ENCODE measurements at regions not wholly inside any gene's neighbourhood (a gene's known extent, or its start where the extent isn't known, plus 50 kb on each side); places are given as distances from the start of the nearest gene placed in this dataset.

DNA sequence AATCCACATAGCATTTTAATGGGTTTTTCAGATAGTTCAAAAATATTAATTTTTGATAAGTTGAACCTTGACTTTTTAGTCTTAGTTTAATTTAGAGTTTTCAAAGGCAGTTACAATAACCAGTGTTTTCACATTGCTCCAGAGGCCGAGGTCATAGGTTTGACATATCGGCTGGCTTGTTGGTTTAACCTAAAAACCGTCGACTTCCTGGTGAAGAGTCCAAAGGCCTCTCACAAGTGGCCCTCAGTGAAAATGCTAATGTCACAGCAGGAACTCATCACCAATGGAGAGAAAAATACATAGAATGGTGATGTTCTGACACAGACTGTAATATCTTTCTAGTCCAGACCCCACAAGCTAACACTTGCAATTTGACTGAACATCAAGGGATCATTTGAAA is 642.3 kb downstream of the PLOD2 start:
- DNase-seq: no peak

DNA sequence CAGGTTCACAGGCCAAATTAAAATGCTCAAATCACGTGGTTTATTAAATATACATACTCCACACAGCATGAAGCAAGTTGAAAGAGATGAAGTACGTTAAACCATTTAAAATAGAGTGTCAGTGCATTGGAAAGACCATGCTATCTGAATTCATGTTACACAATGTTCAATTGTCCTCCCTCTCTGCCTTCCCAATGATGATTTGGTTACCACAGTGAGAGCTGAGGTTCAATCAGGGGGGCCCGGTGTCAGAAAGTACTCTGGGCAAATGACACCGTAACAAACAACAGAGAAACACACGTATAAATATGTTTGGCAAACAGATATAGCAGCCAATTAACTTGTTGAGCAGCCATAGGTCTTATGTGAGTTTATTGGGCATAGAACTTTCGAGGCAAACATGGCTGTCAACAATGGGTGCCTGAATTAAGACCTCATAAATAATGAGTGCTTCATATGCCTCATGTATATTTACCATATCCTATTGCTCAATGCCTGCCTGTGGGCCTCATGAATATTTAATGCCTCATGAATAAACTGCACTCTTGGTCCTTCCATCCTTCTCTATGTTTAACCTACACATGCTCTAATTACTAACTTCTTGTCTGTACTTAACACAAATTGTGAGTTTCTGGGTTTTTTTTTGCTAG is 641.5 kb downstream of the PLOD2 start:
- no peak for DNase-seq

- no peak for DNase-seq
Measured at GRCh38 chr3:145522179-145522578, 638.8 kb downstream of the PLOD2 start.

GRCh38 chr3:145522893-145523651 is 637.9 kb downstream of the PLOD2 start:
- DNase-seq: no peak

DNA sequence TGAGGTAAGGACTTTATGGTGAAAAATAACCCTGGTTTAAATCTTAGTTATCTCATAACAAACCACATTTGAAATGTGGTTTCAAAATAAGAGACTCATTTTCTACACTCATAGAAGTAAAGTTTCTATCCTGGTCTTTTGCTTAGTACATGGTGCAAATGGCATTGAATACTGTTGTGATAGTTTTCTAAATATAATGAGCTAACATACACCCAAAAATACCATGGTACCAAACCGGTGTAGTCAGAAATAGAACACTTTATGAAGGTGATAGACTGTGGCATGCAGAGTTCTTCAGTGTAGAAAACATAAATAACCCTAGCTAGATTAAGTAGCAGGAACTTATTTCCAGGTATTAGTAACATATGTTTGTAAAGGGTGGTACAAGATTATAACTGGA is 629.4 kb downstream of the PLOD2 start:
- no peak for DNase-seq

DNA sequence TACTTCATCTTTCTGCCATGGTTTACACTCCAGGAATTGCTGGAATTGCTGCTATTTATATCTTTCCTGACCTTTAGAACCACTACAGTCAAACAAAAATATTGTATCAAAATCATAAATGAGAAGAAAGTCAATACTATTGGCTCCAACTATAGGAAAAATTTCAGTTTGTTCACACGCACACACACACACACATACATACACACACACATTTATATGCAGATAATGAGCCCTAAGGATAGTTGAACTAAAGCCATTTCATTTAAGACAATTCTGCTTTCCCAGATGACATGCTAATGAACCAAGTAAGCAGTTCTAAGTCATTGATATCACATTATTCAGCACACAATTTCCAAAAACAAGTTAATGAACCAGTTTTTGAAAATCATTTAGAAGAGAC is 627.3 kb downstream of the PLOD2 start:
- DNase-seq: no peak

- DNase-seq: no peak
Measured at GRCh38 chr3:145536461-145536860, 624.5 kb downstream of the PLOD2 start.

- no peak for DNase-seq
Measured at GRCh38 chr3:145550522-145550921, 610.5 kb downstream of the PLOD2 start.

DNA sequence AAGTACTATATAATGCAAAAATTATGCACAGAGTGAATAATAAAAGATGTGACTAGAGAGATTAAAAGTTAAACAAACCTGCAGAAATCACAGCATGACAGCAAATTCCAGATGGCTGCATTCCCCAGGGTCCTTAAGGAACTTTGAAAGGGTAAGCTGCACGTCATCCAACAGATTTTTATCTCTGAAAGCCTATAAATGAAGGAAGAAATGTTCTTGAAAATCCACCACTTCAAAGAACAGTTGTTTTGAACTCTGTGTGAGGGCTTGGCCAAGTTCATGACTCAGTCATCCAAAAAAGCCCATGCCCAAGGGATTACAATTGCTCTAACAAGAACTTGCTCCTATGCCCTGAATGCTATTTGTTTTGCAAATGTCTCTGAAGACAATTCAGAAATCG is 603.6 kb downstream of the PLOD2 start:
- no peak for DNase-seq

- DNase-seq: peak in 1 of 58 donors; percentile 2
Measured at GRCh38 chr3:145578471-145578870, 582.5 kb downstream of the PLOD2 start.

DNA sequence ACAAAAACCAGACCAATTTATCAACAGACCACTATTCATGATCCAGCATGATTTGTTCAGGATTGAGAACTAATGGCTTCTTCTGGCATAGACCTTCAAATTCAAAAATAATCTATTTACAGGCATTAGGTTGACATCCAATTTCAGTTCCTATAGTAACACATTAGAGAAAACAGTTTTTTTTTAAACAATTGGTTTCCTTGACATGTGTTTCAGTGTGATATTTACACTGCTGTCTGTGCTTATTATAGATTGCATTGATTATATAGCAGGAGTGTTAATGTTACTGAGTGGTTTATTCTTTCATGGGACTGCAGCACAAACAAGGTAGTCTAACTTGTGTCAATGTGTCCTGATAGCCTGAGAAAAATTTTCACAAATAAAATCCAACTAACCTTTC is 579.3 kb downstream of the PLOD2 start:
- no peak for DNase-seq

DNA sequence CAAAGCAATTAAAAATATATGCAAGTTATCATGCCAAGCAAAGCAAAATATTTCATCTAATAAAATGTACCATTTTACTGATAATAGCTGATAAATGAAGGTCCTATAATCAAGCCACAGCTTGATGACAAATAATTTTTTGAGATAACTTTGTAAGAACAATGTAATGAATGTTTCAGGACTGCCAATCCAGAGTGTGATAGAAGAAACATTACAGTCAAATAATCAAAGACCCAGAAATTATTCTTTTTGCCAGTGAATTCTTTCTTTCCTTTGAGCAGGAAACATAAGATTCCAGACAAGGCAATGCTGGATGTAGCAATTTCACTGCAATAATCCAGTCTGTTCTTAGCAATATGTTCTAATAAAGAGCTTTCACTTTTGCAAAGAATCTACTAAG is 556.1 kb downstream of the PLOD2 start:
- no peak for DNase-seq

DNA sequence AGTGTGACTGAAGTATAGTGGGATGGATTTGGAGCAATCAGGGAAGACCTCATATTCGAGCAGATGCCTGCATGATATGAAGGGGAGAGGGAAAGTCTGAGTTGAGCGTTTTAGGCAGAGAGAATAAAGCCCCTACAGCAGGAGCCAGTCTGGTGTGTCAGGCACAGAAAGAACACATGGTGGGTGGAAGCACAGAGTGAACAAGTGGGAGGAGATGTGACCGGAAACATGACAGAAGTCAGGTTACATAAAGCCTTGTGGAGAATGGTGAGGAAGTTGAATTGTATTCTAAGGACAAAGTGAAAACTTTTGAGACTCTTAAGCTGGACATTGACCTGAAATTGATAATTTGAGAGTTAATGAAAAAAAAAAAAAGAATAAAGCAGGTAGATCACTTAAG is 541.0 kb downstream of the PLOD2 start:
- peak in 9 of 58 donors; percentile 2 to 38 (median 10) for DNase-seq

DNA sequence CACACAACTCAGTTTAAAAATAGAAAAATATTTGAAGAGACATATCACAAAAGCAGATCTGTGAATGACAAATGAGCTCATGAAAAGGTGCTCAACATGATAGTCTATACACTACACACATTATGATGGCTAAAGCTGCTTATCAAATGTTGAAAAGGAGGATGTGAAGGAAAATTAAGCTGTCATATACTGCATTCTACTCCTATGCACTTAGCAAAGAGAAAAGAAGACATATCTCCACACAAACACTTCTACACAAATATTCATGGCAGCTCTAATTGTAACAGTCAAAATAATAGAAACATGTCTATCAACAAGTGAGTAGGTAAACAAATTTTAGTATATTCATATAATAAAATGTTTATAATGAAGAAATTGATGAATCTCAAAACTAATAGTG is 540.5 kb downstream of the PLOD2 start:
- DNase-seq: no peak

- no peak for DNase-seq
Measured at GRCh38 chr3:145623349-145623748, 537.6 kb downstream of the PLOD2 start.

- DNase-seq: no peak
Measured at GRCh38 chr3:145628211-145628610, 532.8 kb downstream of the PLOD2 start.

- no peak for DNase-seq
Measured at GRCh38 chr3:145637105-145637504, 523.9 kb downstream of the PLOD2 start.

GRCh38 chr3:145639003-145639606 is 521.9 kb downstream of the PLOD2 start:
- DNase-seq: no peak

DNA sequence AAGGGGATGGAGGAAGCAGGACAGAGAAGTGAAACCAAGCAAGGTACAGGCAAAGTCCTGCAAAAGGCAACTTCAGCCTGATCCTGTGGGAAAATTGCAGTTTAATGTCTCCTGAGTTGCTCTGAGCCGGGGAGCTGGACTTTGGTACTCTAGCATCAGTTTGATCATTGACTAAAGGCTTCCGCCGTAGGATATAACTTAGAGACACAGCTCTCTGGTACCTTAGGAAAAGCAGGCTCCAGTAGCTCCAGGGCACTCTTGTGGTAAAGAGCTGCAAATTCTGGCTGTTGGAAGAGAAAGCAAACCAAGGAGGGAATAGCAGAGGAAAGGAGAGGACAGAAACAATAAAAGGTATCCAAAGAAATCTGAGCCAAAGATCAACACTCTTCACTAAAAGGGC is 521.1 kb downstream of the PLOD2 start:
- DNase-seq: no peak

DNA sequence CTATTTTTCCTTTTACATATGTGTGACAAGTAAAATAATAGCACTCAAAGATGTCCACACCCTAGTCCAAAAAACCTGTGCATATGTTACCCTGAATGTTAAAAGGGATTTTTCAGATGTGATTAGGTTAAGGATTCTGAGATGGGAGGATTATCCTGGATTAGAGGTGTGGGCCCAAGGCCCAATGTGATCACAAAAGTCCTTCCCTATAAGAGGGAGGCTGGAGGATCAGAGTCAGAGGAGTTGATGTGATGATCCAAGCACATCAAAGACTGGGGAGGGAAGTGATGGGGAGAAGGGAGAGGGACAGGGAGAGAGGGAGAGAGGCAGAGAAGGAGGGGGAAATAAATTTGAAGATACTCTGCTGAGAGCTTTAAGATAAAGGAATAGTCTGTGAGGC is 512.6 kb downstream of the PLOD2 start:
- DNase-seq: no peak

- no peak for DNase-seq
Measured at GRCh38 chr3:145649368-145649887, 511.6 kb downstream of the PLOD2 start.

GRCh38 chr3:145650170-145650569 is 510.8 kb downstream of the PLOD2 start:
- DNase-seq: no peak

DNA sequence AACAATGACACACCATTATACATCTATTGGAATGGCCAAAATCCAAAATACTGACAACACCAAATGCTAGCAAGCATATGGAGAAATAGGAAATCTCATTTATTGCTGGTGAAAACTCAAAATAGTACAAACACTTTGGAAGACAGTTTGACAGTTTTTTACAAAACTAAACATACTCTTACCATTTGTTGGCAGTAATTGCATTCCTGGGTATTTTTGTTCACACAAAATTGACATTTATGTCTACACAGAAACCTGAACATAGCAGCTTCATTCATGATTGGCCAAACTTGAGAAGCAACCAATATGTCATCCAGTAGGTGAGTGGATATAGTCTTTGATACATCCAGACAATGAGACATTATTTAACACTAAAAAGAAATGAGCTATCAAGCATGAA is 489.9 kb downstream of the PLOD2 start:
- DNase-seq: no peak
